ENCODE measurements at regions not wholly inside any gene's neighbourhood (a gene's known extent, or its start where the extent isn't known, plus 50 kb on each side); places are given as distances from the start of the nearest gene placed in this dataset.

GRCh38 chr18:64679121-64679520 is 530.2 kb upstream of the LINC00305 start:
- no peak for TF ChIP-seq CTCF (conservative IDR thresholded peaks at IDR 0.05 in 1 of 2, IDR thresholded peaks at IDR 0.05 in 1 of 2; ENCODE audit: extremely low read depth in 1 of 2, insufficient read depth in 1 of 2, low read depth in 1 of 2, low read length in 2 of 2)
- TF ChIP-seq EZH2 (IDR thresholded peaks at IDR 0.05; ENCODE audit: borderline replicate concordance, low read length) = no peak

Measured in mammary epithelial cell (primary cell).